Parathyroid adenoma (tissue), 2 donors: ENCODE measurements at regions not wholly inside any gene's neighbourhood (a gene's known extent, or its start where the extent isn't known, plus 50 kb on each side); places are given as distances from the start of the nearest gene placed in this dataset.

Source experiments
- H2AFZ ChIP-seq: fragments of 300-600 bp; sonication (generic); one replicate; pipeline ENCODE4 v1.7.0; 2017; ENCODE audit warnings: antibody characterized with exemption, mild to moderate bottlenecking
- H3K27ac ChIP-seq: fragments of 300-600 bp; sonication (generic); one replicate; pipeline ENCODE4 v1.7.0; 2017
- H3K27me3 ChIP-seq: fragments of 300-600 bp; sonication (generic); one replicate; pipeline ENCODE4 v1.7.0; 2017; ENCODE audit warnings: low read length; ENCODE audit not compliant: control insufficient read depth, insufficient read depth
- H3K36me3 ChIP-seq: fragments of 300-600 bp; sonication (generic); one replicate; pipeline ENCODE4 v1.7.0; 2017; ENCODE audit warnings: low read length; ENCODE audit not compliant: control insufficient read depth, insufficient read depth
- H3K4me1 ChIP-seq: fragments of 300-600 bp; sonication (generic); one replicate; pipeline ENCODE4 v1.7.0; 2017; ENCODE audit warnings: control low read depth
- H3K4me2 ChIP-seq: fragments of 300-600 bp; sonication (generic); one replicate; pipeline ENCODE4 v1.7.0; 2017; ENCODE audit warnings: low read length
- H3K4me3 ChIP-seq: fragments of 300-600 bp; sonication (generic); one replicate; pipeline ENCODE4 v1.7.0; 2017; ENCODE audit warnings: low read depth, low read length
- H3K79me2 ChIP-seq: fragments of 300-600 bp; sonication (generic); one replicate; pipeline ENCODE4 v1.7.0; 2017; ENCODE audit warnings: control low read depth
- H3K9ac ChIP-seq: fragments of 300-600 bp; sonication (generic); one replicate; pipeline ENCODE4 v1.7.0; 2017; ENCODE audit warnings: mild to moderate bottlenecking
- H3K9me3 ChIP-seq: fragments of 300-600 bp; sonication (generic); one replicate; pipeline ENCODE4 v1.7.0; 2017; ENCODE audit warnings: low read length; ENCODE audit not compliant: control insufficient read depth
- TF ChIP-seq, protein P1 (sequence below): fragments of 300-600 bp; sonication (generic); IDR thresholded peaks from one replicate; pipeline ENCODE4 v1.7.0; 2017; ENCODE audit warnings: antibody characterized with exemption, mild to moderate bottlenecking
- donor health status: primary hyperparathyroidism.

DNA sequence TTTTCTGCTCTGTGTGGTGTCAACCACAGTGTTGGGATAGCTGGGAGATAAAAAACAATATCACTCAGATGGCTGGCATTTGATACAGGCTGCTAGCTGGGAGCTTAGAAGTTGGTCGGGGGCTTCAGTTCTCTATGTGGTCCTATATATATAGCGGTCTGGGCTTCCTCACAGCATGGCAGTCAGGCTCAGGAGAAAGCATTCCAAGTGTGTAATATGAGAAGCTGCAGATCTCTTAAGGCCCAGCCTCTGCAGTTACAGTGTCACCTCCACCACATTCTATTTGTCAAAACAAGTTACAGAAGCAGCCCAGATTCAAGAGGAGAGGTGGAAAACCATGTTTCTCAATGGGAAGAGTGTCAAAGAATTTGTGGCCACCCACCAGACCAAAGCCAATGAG, 108.1 kb upstream of the NIPBL start:
- Histone ChIP-seq H3K9ac (no peak overlapping the region), H3K4me2 (no peak overlapping the region), H3K27ac (no peak overlapping the region), H3K79me2 (no peaks in the 10 kb centered on the region), H3K27me3 (no peaks in the 10 kb centered on the region), H3K4me3 (no peak overlapping the region), H3K4me1 (no peaks in the 10 kb centered on the region), H3K36me3 (no peaks in the 10 kb centered on the region), H2AFZ (no peak overlapping the region), H3K9me3 (no peaks in the 10 kb centered on the region)
- TF ChIP-seq, protein P1, sequence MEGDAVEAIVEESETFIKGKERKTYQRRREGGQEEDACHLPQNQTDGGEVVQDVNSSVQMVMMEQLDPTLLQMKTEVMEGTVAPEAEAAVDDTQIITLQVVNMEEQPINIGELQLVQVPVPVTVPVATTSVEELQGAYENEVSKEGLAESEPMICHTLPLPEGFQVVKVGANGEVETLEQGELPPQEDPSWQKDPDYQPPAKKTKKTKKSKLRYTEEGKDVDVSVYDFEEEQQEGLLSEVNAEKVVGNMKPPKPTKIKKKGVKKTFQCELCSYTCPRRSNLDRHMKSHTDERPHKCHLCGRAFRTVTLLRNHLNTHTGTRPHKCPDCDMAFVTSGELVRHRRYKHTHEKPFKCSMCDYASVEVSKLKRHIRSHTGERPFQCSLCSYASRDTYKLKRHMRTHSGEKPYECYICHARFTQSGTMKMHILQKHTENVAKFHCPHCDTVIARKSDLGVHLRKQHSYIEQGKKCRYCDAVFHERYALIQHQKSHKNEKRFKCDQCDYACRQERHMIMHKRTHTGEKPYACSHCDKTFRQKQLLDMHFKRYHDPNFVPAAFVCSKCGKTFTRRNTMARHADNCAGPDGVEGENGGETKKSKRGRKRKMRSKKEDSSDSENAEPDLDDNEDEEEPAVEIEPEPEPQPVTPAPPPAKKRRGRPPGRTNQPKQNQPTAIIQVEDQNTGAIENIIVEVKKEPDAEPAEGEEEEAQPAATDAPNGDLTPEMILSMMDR, result no peak

GRCh38 chr5:36769129-36769770, 107.3 kb upstream of the NIPBL start:
- H3K27ac ChIP-seq, result no peak overlapping the region
- H3K9me3 ChIP-seq, result no peaks in the 10 kb centered on the region
- H2AFZ ChIP-seq, result peak overlapping the region; percentile 26
- no peaks in the 10 kb centered on the region for H3K27me3 ChIP-seq
- no peaks in the 10 kb centered on the region for H3K79me2 ChIP-seq
- H3K4me3 ChIP-seq, result no peak overlapping the region
- H3K4me2 ChIP-seq, result no peak overlapping the region
- no peaks in the 10 kb centered on the region for H3K4me1 ChIP-seq
- TF ChIP-seq, protein P1, result no peak
- H3K36me3 ChIP-seq, result no peaks in the 10 kb centered on the region
- no peak overlapping the region for H3K9ac ChIP-seq

DNA sequence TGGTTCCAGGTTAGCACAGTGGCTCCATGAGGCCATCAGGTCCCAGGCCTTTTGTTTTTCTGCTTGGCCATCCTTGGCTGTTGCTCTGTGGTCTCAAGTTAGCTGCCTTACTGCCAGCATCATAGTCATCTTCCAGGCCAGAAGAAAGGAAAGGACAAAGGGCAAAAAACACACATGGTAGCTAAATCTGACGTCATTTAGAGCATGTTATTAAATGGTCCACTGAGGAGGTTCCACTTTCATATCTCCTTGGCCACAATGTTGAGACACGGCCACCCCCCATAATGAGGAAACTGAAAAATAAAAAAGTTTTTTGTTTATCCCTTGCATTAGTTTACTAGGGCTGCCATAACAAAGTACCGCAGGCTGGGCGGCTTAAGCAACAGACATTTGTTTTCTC, 106.4 kb upstream of the NIPBL start:
- H3K36me3 ChIP-seq, result no peaks in the 10 kb centered on the region
- H2AFZ ChIP-seq, result no peak overlapping the region
- peaks cover 3% of the 10 kb centered on the region for H3K4me1 ChIP-seq
- no peak overlapping the region for H3K27ac ChIP-seq
- TF ChIP-seq, protein P1, result no peak
- H3K4me3 ChIP-seq, result no peak overlapping the region
- no peak overlapping the region for H3K4me2 ChIP-seq
- no peaks in the 10 kb centered on the region for H3K27me3 ChIP-seq
- H3K79me2 ChIP-seq, result no peaks in the 10 kb centered on the region
- no peak overlapping the region for H3K9ac ChIP-seq
- no peaks in the 10 kb centered on the region for H3K9me3 ChIP-seq

DNA sequence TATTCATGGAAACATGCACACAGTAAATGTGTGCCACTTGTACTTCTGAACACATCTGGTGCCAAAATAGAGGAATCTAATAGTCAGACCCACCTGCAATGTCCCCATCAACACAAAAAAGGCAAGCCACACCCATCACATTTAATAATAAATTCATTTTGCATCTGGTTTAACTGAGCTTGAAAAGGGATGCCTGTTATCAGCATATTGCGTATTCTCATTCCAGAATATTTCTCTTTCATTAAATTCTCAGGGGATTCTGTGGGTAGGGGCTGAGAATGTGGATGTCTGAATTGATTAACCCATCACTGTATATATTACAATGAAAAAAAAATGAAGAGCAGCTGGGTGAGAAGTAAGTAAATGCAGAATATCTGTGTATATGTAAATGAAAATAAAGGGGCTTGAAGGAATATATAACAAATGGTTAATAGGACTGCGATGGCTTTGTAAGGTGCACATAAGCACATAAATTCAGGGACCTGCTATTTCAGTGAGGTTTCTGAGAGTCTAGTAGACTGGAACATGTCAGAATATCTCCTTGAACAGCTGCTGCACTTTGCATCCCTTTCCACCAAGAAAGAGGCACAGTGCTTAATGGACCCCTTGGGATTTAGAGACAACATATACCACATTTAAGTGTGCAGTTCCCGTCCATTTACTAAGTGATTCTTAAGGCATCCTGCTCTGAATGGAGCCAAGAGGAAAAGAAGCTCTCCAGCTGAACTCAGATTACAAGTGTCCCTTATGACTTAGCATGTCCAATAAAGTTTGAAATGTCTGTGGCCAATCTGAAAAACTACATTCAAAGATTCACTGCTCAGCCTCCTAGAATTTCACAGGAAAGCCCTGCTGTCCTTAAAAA, 104.1 kb upstream of the NIPBL start:
- Histone ChIP-seq H2AFZ (peak overlapping the region; percentile 27), H3K27me3 (no peaks in the 10 kb centered on the region), H3K4me3 (no peak overlapping the region), H3K9ac (no peak overlapping the region), H3K79me2 (no peaks in the 10 kb centered on the region), H3K27ac (no peak overlapping the region), H3K36me3 (no peaks in the 10 kb centered on the region), H3K4me1 (peaks cover 3% of the 10 kb centered on the region), H3K4me2 (no peak overlapping the region), H3K9me3 (no peaks in the 10 kb centered on the region)
- TF ChIP-seq, protein P1, result no peak
